ENCODE measurements at regions not wholly inside any gene's neighbourhood (a gene's known extent, or its start where the extent isn't known, plus 50 kb on each side); places are given as distances from the start of the nearest gene placed in this dataset.

DNA sequence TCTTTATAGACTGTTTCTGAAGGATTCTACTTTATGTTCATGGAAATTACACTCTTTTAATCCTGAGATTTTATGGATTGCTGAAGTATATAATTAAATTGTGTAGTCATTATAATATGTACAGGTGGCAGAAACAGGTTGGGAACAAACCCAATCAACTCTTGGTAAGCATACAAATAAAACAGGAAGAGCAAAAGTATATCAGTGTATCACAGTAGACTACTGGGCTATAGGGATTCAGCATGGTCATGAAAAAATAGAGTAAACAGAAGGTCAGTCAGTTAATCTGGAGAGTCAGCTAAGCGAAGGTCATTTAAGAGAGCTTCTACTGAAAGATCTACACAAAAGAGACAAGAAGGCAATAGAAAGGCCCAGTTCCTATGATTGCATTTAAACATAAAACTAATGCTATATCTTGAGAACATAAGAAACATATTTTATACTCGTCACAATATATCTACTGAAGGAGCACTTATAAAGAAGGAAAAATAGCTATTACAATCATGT is 178.9 kb upstream of the ECI2 start:
- Histone ChIP-seq H3K27ac (ENCODE audit: low read length) (no peak overlapping the region), H3K36me3 (ENCODE audit: control insufficient read depth in 1 of 2, insufficient read depth in 2 of 2, low read length in 2 of 2) (no peaks in the 10 kb centered on the region), H3K4me3 (ENCODE audit: low read depth in 1 of 2, low read length in 2 of 2) (no peak overlapping the region), H3K4me1 (ENCODE audit: control insufficient read depth in 1 of 2, insufficient read depth in 2 of 2, low read length in 2 of 2) (peaks cover 0 to 10% of the 10 kb centered on the region in 2 donors), H3K27me3 (ENCODE audit: low read depth, low read length) (no peaks in the 10 kb centered on the region), H3K9me3 (ENCODE audit: control insufficient read depth in 1 of 2, low read length in 2 of 2) (peaks cover 0 to 11% of the 10 kb centered on the region in 2 donors)

DNA sequence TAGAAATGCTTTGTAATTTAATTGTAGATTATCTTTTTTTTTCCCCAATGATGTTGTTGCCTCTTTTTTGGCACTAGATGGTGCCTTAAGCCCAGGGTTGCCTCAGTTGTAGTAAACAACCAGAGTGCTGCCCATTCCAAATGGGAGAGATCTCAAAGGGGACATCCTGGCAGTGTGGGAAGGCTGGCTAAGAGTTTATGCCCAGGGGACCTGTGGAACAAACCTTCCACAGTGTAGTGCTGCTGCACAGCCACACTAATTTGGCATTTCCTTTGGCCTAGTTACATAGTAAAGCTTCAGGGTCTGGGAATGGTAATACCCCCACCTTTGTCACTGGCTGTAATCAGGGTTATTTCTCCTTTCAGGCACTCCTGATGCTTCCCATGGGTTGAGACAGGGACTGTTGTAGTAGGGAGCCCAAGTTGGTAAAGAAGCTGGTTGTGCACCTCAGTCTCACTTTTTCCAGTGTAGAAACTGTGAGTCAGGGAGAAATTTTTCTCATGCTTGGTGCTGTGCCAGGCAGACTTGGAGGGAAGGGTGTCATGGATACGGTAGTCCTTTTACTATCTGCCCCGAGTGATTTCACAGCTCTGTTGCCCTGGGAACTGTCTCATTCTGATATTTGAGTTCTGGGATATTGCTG is 177.8 kb upstream of the ECI2 start:
- peaks cover 0 to 11% of the 10 kb centered on the region in 2 donors for H3K9me3 ChIP-seq (ENCODE audit: control insufficient read depth in 1 of 2, low read length in 2 of 2)
- H3K27me3 ChIP-seq (ENCODE audit: low read depth, low read length), result no peaks in the 10 kb centered on the region
- no peaks in the 10 kb centered on the region for H3K36me3 ChIP-seq (ENCODE audit: control insufficient read depth in 1 of 2, insufficient read depth in 2 of 2, low read length in 2 of 2)
- no peak overlapping the region for H3K4me3 ChIP-seq (ENCODE audit: low read depth in 1 of 2, low read length in 2 of 2)
- peaks cover 0 to 10% of the 10 kb centered on the region in 2 donors for H3K4me1 ChIP-seq (ENCODE audit: control insufficient read depth in 1 of 2, insufficient read depth in 2 of 2, low read length in 2 of 2)
- no peak overlapping the region for H3K27ac ChIP-seq (ENCODE audit: low read length)

DNA sequence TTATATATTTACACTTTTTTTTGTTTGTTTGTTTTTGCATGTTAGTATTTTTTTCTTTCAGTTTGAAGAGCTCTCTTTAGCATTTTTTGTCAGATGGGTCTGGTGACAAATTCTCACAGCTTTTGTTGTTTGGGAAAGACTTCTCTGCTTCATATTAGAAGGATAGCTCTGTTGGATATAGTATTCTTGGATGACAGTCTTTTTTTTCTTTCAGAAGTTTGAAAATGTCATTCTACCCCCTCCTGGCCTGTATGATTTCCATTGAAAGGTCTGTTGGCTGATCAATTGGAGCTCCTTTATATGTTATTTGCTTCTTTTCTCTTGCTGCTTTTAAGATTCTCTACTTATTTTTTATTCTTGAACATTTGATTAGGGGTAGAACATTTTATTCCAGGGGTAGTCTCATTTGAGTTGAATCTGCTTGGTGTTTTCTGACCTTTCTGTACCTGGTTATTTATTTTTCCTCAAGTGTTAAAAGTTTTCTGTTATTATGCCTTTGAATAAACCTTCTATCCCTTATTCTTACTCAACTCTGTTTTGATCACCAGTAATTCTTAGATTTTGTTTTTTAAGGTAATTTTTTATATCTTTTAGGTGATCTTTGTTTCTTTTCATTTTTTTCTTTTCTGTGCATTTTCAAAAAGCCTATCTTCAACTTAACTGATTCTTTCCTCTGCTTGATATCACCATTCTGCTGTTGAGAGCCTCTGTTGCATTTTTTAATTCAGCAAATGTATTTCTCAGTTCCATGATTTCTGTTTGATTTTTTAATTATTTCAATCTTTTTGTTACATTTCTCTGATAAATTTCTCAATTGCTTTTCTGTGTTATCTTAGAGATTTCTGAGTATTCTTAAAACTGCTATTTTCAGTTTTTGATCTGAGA is 176.8 kb upstream of the ECI2 start:
- Histone ChIP-seq H3K4me3 (ENCODE audit: low read depth in 1 of 2, low read length in 2 of 2) (no peak overlapping the region), H3K27me3 (ENCODE audit: low read depth, low read length) (no peaks in the 10 kb centered on the region), H3K36me3 (ENCODE audit: control insufficient read depth in 1 of 2, insufficient read depth in 2 of 2, low read length in 2 of 2) (no peaks in the 10 kb centered on the region), H3K9me3 (ENCODE audit: control insufficient read depth in 1 of 2, low read length in 2 of 2) (peaks cover 0 to 11% of the 10 kb centered on the region in 2 donors), H3K4me1 (ENCODE audit: control insufficient read depth in 1 of 2, insufficient read depth in 2 of 2, low read length in 2 of 2) (peaks cover 0 to 2% of the 10 kb centered on the region in 2 donors), H3K27ac (ENCODE audit: low read length) (no peak overlapping the region)

GRCh38 chr6:4309540-4309939 is 174.2 kb upstream of the ECI2 start:
- Histone ChIP-seq H3K9me3 (ENCODE audit: control insufficient read depth in 1 of 2, low read length in 2 of 2) (peaks cover 0 to 11% of the 10 kb centered on the region in 2 donors), H3K27ac (ENCODE audit: low read length) (no peak overlapping the region), H3K4me1 (ENCODE audit: control insufficient read depth in 1 of 2, insufficient read depth in 2 of 2, low read length in 2 of 2) (no peaks in the 10 kb centered on the region), H3K4me3 (ENCODE audit: low read depth in 1 of 2, low read length in 2 of 2) (no peak overlapping the region), H3K36me3 (ENCODE audit: control insufficient read depth in 1 of 2, insufficient read depth in 2 of 2, low read length in 2 of 2) (no peaks in the 10 kb centered on the region), H3K27me3 (ENCODE audit: low read depth, low read length) (peaks cover 3% of the 10 kb centered on the region)

DNA sequence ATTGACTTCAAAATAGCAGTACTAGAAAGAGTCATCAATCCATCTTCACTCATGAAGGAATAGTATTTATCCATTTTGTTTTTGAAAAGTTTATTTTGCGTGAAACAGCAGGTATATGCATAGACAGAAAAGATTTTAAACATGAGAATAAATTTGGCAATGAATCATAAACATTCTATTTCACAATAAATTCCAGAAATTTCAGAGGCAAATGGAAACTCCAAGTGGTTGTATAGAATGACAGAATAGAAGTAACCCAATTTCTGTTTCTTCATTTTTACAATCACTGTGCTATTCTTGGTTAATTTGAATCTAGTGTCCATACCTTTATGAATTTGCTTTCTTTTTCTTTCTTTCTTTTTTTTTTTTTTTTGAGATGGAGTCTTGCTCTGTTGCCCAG is 173.0 kb upstream of the ECI2 start:
- Histone ChIP-seq H3K4me1 (ENCODE audit: control insufficient read depth in 1 of 2, insufficient read depth in 2 of 2, low read length in 2 of 2) (no peaks in the 10 kb centered on the region), H3K27ac (ENCODE audit: low read length) (no peak overlapping the region), H3K9me3 (ENCODE audit: control insufficient read depth in 1 of 2, low read length in 2 of 2) (peaks cover 0 to 11% of the 10 kb centered on the region in 2 donors), H3K4me3 (ENCODE audit: low read depth in 1 of 2, low read length in 2 of 2) (no peak overlapping the region), H3K27me3 (ENCODE audit: low read depth, low read length) (peaks cover 3% of the 10 kb centered on the region), H3K36me3 (ENCODE audit: control insufficient read depth in 1 of 2, insufficient read depth in 2 of 2, low read length in 2 of 2) (no peaks in the 10 kb centered on the region)

DNA sequence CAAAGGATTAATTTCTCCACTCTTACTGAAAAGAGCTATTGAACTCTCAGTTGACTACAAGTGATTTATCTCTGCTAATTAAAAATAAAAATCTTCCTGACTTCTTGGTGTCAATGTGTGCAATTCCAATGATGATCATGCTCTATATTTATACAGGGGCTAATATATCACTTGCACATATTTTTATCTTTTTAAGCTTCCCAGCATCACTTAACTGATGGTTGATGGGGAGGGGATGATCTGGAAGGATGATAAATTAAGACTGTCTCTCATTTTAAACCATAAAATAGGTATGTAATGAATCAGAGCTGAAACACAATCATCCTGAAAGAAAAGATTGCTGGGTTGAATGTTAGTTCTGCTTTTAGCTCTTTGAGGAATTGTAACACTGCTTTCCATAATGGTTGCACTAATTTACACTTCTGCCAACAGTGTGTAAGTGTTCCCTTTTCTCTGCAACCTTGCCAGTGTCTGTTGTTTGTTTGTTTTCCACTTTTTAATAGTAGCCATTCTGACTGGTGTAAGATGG is 169.6 kb upstream of the ECI2 start:
- Histone ChIP-seq H3K4me3 (ENCODE audit: low read depth in 1 of 2, low read length in 2 of 2) (no peak overlapping the region), H3K27me3 (ENCODE audit: low read depth, low read length) (peaks cover 3% of the 10 kb centered on the region), H3K36me3 (ENCODE audit: control insufficient read depth in 1 of 2, insufficient read depth in 2 of 2, low read length in 2 of 2) (no peaks in the 10 kb centered on the region), H3K9me3 (ENCODE audit: control insufficient read depth in 1 of 2, low read length in 2 of 2) (no peaks in the 10 kb centered on the region), H3K27ac (ENCODE audit: low read length) (no peak overlapping the region), H3K4me1 (ENCODE audit: control insufficient read depth in 1 of 2, insufficient read depth in 2 of 2, low read length in 2 of 2) (no peaks in the 10 kb centered on the region)

DNA sequence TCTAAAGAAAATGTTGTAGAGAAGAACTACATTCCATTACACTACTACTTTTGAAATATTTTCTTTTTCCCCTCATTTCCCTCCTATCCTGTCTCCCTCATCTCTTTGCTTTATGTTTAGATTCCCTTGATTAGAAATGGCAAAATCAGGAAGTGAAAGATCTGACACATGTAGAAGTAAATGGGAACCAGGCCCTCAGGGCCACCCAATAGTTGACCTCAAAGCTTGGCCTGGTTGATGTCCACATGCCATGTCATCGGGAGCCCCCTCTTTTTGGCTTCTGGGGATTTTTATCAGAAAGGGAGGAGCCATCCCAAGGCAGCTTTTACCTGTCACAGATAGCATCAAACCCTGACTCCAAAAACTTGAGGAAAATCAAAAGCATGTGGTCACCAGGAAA is 168.3 kb upstream of the ECI2 start:
- no peaks in the 10 kb centered on the region for H3K36me3 ChIP-seq (ENCODE audit: control insufficient read depth in 1 of 2, insufficient read depth in 2 of 2, low read length in 2 of 2)
- H3K27me3 ChIP-seq (ENCODE audit: low read depth, low read length), result peaks cover 3% of the 10 kb centered on the region
- no peaks in the 10 kb centered on the region for H3K4me1 ChIP-seq (ENCODE audit: control insufficient read depth in 1 of 2, insufficient read depth in 2 of 2, low read length in 2 of 2)
- no peaks in the 10 kb centered on the region for H3K9me3 ChIP-seq (ENCODE audit: control insufficient read depth in 1 of 2, low read length in 2 of 2)
- no peak overlapping the region for H3K4me3 ChIP-seq (ENCODE audit: low read depth in 1 of 2, low read length in 2 of 2)
- H3K27ac ChIP-seq (ENCODE audit: low read length), result no peak overlapping the region

DNA sequence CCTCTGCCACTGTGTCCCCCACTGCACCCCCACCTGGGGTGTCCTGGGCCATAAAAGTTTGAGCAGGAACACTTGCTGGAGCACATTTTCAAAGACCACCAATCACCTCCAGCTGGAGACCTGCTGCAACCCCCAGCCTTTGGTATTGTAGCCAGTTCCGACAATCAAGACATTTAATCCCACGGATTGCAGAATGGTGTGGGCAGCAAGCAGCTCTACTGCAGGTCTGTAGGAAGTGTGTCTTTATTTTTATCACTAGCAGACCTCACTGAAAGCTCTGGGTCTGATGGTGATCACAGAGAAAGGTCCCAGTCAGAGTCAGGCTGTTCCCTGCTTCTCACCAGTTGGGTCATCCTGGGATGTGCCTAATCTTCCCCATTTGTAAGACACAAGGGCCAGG is 167.1 kb upstream of the ECI2 start:
- H3K4me3 ChIP-seq (ENCODE audit: low read depth in 1 of 2, low read length in 2 of 2), result no peak overlapping the region
- no peaks in the 10 kb centered on the region for H3K36me3 ChIP-seq (ENCODE audit: control insufficient read depth in 1 of 2, insufficient read depth in 2 of 2, low read length in 2 of 2)
- H3K9me3 ChIP-seq (ENCODE audit: control insufficient read depth in 1 of 2, low read length in 2 of 2), result peaks cover 0 to 3% of the 10 kb centered on the region in 2 donors
- H3K27me3 ChIP-seq (ENCODE audit: low read depth, low read length), result peaks cover 3% of the 10 kb centered on the region
- no peaks in the 10 kb centered on the region for H3K4me1 ChIP-seq (ENCODE audit: control insufficient read depth in 1 of 2, insufficient read depth in 2 of 2, low read length in 2 of 2)
- H3K27ac ChIP-seq (ENCODE audit: low read length), result no peak overlapping the region

GRCh38 chr6:4301871-4302270 is 166.5 kb upstream of the ECI2 start:
- Histone ChIP-seq H3K9me3 (ENCODE audit: control insufficient read depth in 1 of 2, low read length in 2 of 2) (peaks cover 0 to 3% of the 10 kb centered on the region in 2 donors), H3K36me3 (ENCODE audit: control insufficient read depth in 1 of 2, insufficient read depth in 2 of 2, low read length in 2 of 2) (no peaks in the 10 kb centered on the region), H3K27ac (ENCODE audit: low read length) (no peak overlapping the region), H3K27me3 (ENCODE audit: low read depth, low read length) (peaks cover 3% of the 10 kb centered on the region), H3K4me1 (ENCODE audit: control insufficient read depth in 1 of 2, insufficient read depth in 2 of 2, low read length in 2 of 2) (no peaks in the 10 kb centered on the region), H3K4me3 (ENCODE audit: low read depth in 1 of 2, low read length in 2 of 2) (no peak overlapping the region)

- no peaks in the 10 kb centered on the region for H3K36me3 ChIP-seq (ENCODE audit: control insufficient read depth in 1 of 2, insufficient read depth in 2 of 2, low read length in 2 of 2)
- no peaks in the 10 kb centered on the region for H3K4me1 ChIP-seq (ENCODE audit: control insufficient read depth in 1 of 2, insufficient read depth in 2 of 2, low read length in 2 of 2)
- no peak overlapping the region for H3K27ac ChIP-seq (ENCODE audit: low read length)
- H3K9me3 ChIP-seq (ENCODE audit: control insufficient read depth in 1 of 2, low read length in 2 of 2), result peaks cover 0 to 3% of the 10 kb centered on the region in 2 donors
- H3K27me3 ChIP-seq (ENCODE audit: low read depth, low read length), result no peaks in the 10 kb centered on the region
- no peak overlapping the region for H3K4me3 ChIP-seq (ENCODE audit: low read depth in 1 of 2, low read length in 2 of 2)
These were observed 165.5 kb upstream of the ECI2 start for GRCh38 chr6:4300917-4301316.

- no peak overlapping the region for H3K27ac ChIP-seq (ENCODE audit: low read length)
- H3K4me1 ChIP-seq (ENCODE audit: control insufficient read depth in 1 of 2, insufficient read depth in 2 of 2, low read length in 2 of 2), result no peaks in the 10 kb centered on the region
These were observed 164.1 kb upstream of the ECI2 start for GRCh38 chr6:4299476-4299875.

More at GRCh38 chr6:4299476-4299875, 164.1 kb upstream of the ECI2 start:
- H3K4me3 ChIP-seq (ENCODE audit: low read depth in 1 of 2, low read length in 2 of 2), result no peak overlapping the region
- H3K9me3 ChIP-seq (ENCODE audit: control insufficient read depth in 1 of 2, low read length in 2 of 2), result peaks cover 0 to 3% of the 10 kb centered on the region in 2 donors
- no peaks in the 10 kb centered on the region for H3K27me3 ChIP-seq (ENCODE audit: low read depth, low read length)
- H3K36me3 ChIP-seq (ENCODE audit: control insufficient read depth in 1 of 2, insufficient read depth in 2 of 2, low read length in 2 of 2), result no peaks in the 10 kb centered on the region

Data from muscle layer of duodenum (tissue), 2 donors.